K562 (cell line): ENCODE measurements at regions not wholly inside any gene's neighbourhood (a gene's known extent, or its start where the extent isn't known, plus 50 kb on each side); places are given as distances from the start of the nearest gene placed in this dataset.

Experiments
- ATAC-seq: fragments of 200-7000 bp; cut with Tn5 transposase; 3 replicates; pipeline ENCODE4 v1.9.1; 2020; ENCODE audit warnings: moderate library complexity
- BruUV-seq: library from RNA; stranded (reverse); fragments of 400-500 nt; replicated peaks from 2 replicates; lab custom pipeline; 2021; lab: Mats Ljungman, UMichigan
- CTCF ChIA-PET: fragments of 300-600 bp; formaldehyde crosslinking; extraction: SDS; loops from one replicate; lab custom pipeline; 2021; ENCODE audit warnings: low intra/inter-chr PET ratio; lab: Yijun Ruan, JAX
- POLR2A ChIA-PET: fragments of 300-600, 350-650 bp; sonication (Branson Sonifier 250); formaldehyde crosslinking; extraction: SDS; loops from one replicate; lab custom pipeline; 2021; ENCODE audit warnings: antibody characterized with exemption, inconsistent platforms; lab: Yijun Ruan, JAX
- DNase-seq, 4 experiments: peaks; one replicate each; pipeline versions ENCODE4 v3.0.0 to v3.0.0-alpha.2; 2011 to 2018; ENCODE audit warnings: low spot score in 3 of 4, mixed read lengths in 3 of 4; ENCODE audit errors: extremely low read depth in 1 of 4
- FAIRE-seq: peaks from 2 replicates; lab custom pipeline; 2011; peaks lifted over from hg19 to GRCh38; lab: Jason Lieb, UNC
- H2AFZ ChIP-seq: 2 replicates; pipeline ENCODE4 v1.6.0; 2011; ENCODE audit warnings: low read depth, low read length, control low read depth, inconsistent platforms
- H3K27ac ChIP-seq: fragments of 200-600 bp; 3 replicates; pipeline ENCODE4 v1.8.0; 2011; ENCODE audit warnings: low read depth, mild to moderate bottlenecking, control low read depth, inconsistent platforms, low read length, moderate library complexity, mixed read lengths; ENCODE audit errors: extremely low read depth
- H3K27me3 ChIP-seq, 2 experiments: fragments of 300-600 bp in 1 of 2; 2 replicates in 1 of 2; 3 replicates in 1 of 2; pipeline versions ENCODE4 v1.6.0 to v1.8.0; 2011; ENCODE audit warnings: inconsistent platforms in 2 of 2, low read length in 2 of 2, mild to moderate bottlenecking in 1 of 2, mixed read lengths in 1 of 2, moderate library complexity in 1 of 2; ENCODE audit not compliant: control insufficient read depth in 2 of 2, insufficient read depth in 2 of 2
- H3K36me3 ChIP-seq: fragments of 300-600 bp; 3 replicates; pipeline ENCODE4 v1.8.0; 2011; ENCODE audit warnings: mild to moderate bottlenecking, low read length, inconsistent platforms; ENCODE audit not compliant: control insufficient read depth, insufficient read depth
- H3K4me1 ChIP-seq, 2 experiments: fragments of 200-600 bp in 1 of 2; replicated peaks in 1 of 2; 2 replicates in 1 of 2; 3 replicates in 1 of 2; pipeline versions ENCODE4 v1.5.1 to v1.8.0; 2011; ENCODE audit warnings: inconsistent platforms in 2 of 2, low read length in 2 of 2, mild to moderate bottlenecking in 1 of 2, mixed read lengths in 1 of 2, moderate library complexity in 1 of 2; ENCODE audit not compliant: control insufficient read depth in 2 of 2, insufficient read depth in 2 of 2
- H3K4me2 ChIP-seq: 2 replicates; pipeline ENCODE4 v1.6.1; 2011; ENCODE audit warnings: low read length, control low read depth, inconsistent platforms, mixed read lengths; ENCODE audit not compliant: insufficient read depth
- H3K4me3 ChIP-seq: fragments of 200-600 bp; sonication (generic), shearing (Covaris generic); 2 replicates; pipeline ENCODE4 v1.5.1; 2016; ENCODE audit warnings: control low read depth, inconsistent platforms
- H3K79me2 ChIP-seq: fragments of 200-600 bp; 3 replicates; pipeline ENCODE4 v1.8.0; 2011; ENCODE audit warnings: low read length, inconsistent platforms; ENCODE audit not compliant: control insufficient read depth, insufficient read depth
- H3K9ac ChIP-seq, 2 experiments: 2 replicates each; pipeline versions ENCODE4 v1.6.0 to v1.6.1; 2011; ENCODE audit warnings: low read depth in 2 of 2, low read length in 2 of 2, control low read depth in 1 of 2, inconsistent platforms in 1 of 2, mild to moderate bottlenecking in 1 of 2, mixed read lengths in 1 of 2; ENCODE audit not compliant: insufficient read depth in 1 of 2
- H3K9me1 ChIP-seq: one replicate; pipeline ENCODE4 v1.6.0; 2011; ENCODE audit warnings: inconsistent platforms, mild to moderate bottlenecking, low read length, moderate library complexity; ENCODE audit not compliant: control insufficient read depth, insufficient read depth
- H3K9me3 ChIP-seq: replicated peaks from 2 replicates; pipeline ENCODE4 v1.5.1; 2011; ENCODE audit warnings: low read depth, low read length, inconsistent platforms; ENCODE audit not compliant: control insufficient read depth, insufficient read depth
- H4K20me1 ChIP-seq: replicated peaks from 2 replicates; pipeline ENCODE4 v1.6.1; 2011; ENCODE audit warnings: low read length, inconsistent platforms, mixed read lengths; ENCODE audit not compliant: control insufficient read depth, insufficient read depth
- CHD1 ChIP-seq: fragments of 200-600 bp; sonication (generic); IDR thresholded peaks from one replicate; pipeline ENCODE4 v1.6.1; 2012; ENCODE audit warnings: mild to moderate bottlenecking, moderate library complexity, low read length, inconsistent platforms
- DACH1 ChIP-seq: fragments of 450-650 bp; IDR thresholded peaks from 2 replicates; pipeline ENCODE4 v1.6.1; 2018; ENCODE audit not compliant: partially characterized antibody
- GATA2 ChIP-seq: sonication (generic); formaldehyde crosslinking; IDR thresholded peaks from 2 replicates; pipeline ENCODE4 v1.4.0; 2020; ENCODE audit warnings: mild to moderate bottlenecking, missing genetic modification reagents
- NR3C1 ChIP-seq: sonication (generic); formaldehyde crosslinking; IDR thresholded peaks from 2 replicates; pipeline ENCODE4 v1.8.1; 2022; ENCODE audit warnings: missing genetic modification reagents
- YY1 ChIP-seq, 3 experiments: IDR thresholded peaks; 2 replicates each; pipeline ENCODE4 v1.6.1; 2011; ENCODE audit warnings: low read length in 2 of 3, mild to moderate bottlenecking in 2 of 3, moderate library complexity in 2 of 3, borderline replicate concordance in 1 of 3, control low read depth in 1 of 3, low read depth in 1 of 3; ENCODE audit not compliant: insufficient read depth in 3 of 3, insufficient replicate concordance in 2 of 3, control insufficient read depth in 1 of 3, insufficient read length in 1 of 3; ENCODE audit errors: extremely low read depth in 1 of 3
- ZNF354B ChIP-seq: fragments of 250-450 bp; sonication (Bioruptor Pico); IDR thresholded peaks from 2 replicates; pipeline ENCODE4 v1.4.0; 2020
- ZNF830 ChIP-seq: fragments of 250-450 bp; sonication (Bioruptor Pico); IDR thresholded peaks from 2 replicates; pipeline ENCODE4 v1.5.0; 2021; ENCODE audit warnings: mild to moderate bottlenecking
- WGBS: fragments of 100-300 bp; shearing (Covaris generic); methylation state at CpG from one replicate; pipeline ENCODE4 v1.1.6; 2016; ENCODE audit warnings: low coverage, mixed read lengths; ENCODE audit not compliant: insufficient coverage; ENCODE audit errors: missing lambda C conversion rate; 5-methylcytosine and 5-hydroxymethylcytosine counted together
- in situ Hi-C: fragments of 300-500 bp; cut with MboI; formaldehyde crosslinking; loops from 4 replicates; pipeline ENCODE4 v1.15.0; 2018; ENCODE audit warnings: inconsistent platforms, mixed read lengths
- intact Hi-C: fragments of 100-400 bp; cut with micrococcal nuclease; formaldehyde crosslinking; loops from 2 replicates; pipeline ENCODE4 v1.14.2; 2022
- TF ChIP-seq, protein P1 (sequence below): fragments of 250-450 bp; sonication (Bioruptor Pico); IDR thresholded peaks from 2 replicates; pipeline ENCODE4 v1.4.0; 2020; ENCODE audit warnings: mild to moderate bottlenecking

DNA sequence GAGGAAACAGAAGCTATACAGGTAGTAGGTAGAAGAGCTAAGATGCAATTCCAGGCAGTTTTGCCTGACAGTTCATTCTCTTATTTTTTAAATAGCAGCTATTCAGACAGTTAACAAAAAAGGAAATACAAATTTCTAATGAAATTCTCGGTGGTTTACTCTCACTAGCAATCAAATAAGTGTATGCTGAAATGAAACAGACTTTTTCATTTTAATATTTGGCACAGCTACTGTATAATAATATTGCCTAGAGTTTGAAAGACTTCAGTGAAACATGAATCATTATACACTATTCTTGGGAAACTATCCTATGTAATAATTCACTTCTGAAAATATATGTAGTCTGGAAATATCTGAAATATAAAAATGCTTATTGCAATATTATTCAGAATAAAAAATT lies 463.2 kb upstream of the AGTR1 start (continued):
- TF ChIP-seq, protein P1, sequence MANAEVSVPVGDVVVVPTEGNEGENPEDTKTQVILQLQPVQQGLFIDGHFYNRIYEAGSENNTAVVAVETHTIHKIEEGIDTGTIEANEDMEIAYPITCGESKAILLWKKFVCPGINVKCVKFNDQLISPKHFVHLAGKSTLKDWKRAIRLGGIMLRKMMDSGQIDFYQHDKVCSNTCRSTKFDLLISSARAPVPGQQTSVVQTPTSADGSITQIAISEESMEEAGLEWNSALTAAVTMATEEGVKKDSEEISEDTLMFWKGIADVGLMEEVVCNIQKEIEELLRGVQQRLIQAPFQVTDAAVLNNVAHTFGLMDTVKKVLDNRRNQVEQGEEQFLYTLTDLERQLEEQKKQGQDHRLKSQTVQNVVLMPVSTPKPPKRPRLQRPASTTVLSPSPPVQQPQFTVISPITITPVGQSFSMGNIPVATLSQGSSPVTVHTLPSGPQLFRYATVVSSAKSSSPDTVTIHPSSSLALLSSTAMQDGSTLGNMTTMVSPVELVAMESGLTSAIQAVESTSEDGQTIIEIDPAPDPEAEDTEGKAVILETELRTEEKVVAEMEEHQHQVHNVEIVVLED (CRISPR knock-in tag), result no peak
- TF ChIP-seq NR3C1 (CRISPR knock-in tag), result no peak
- TF ChIP-seq, all 486 proteins: peak for 0

DNA sequence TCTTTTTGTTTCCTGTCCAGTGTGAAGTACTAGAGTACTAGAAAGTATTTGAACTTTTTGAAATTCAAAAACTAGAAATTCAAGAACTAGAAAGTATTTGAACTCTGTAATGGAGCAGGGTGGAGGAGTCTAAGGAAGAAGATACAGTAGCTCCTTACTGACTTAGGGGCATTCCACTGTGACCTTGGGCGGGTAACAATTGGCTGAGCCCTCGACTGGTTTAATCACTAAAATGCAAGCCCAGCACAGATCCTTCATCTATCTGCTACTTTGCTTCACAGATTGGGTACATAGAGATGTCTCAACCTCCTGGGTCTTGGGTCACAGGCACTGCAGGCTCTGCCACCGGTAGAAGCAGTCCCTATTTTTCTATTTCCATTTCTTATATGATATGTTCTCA lies 462.1 kb upstream of the AGTR1 start:
- no peaks in the 10 kb centered on the region for H3K36me3 ChIP-seq
- 0% methylated on average over 3 of the region's 3 CpGs for WGBS
- FAIRE-seq, result no peak
- no peaks in the 10 kb centered on the region for H3K4me1 ChIP-seq
- H3K4me3 ChIP-seq, result no peak overlapping the region
- H3K79me2 ChIP-seq, result no peaks in the 10 kb centered on the region
- BruUV-seq, result no TSS peak
- no peak overlapping the region for H3K4me2 ChIP-seq
- H3K9me1 ChIP-seq, result no peaks in the 10 kb centered on the region
- H3K9me3 ChIP-seq, result no peaks in the 10 kb centered on the region
- ATAC-seq, result no peak
- intact Hi-C loops (no loop called here), in situ Hi-C loops (no loop called here)
- no peak overlapping the region for H2AFZ ChIP-seq
- POLR2A ChIA-PET, result no interaction called here
- H3K27ac ChIP-seq, result no peak overlapping the region
- TF ChIP-seq DACH1 (no peak), CHD1 (no peak), GATA2 (no peak), ZNF354B (CRISPR knock-in tag) (no peak), YY1 (IDR thresholded peaks at IDR 0.05; ENCODE audit: borderline replicate concordance in 1 of 3, control insufficient read depth in 1 of 3, extremely low read depth in 1 of 3, insufficient read depth in 3 of 3, insufficient read length in 1 of 3, insufficient replicate concordance in 2 of 3, low read depth in 1 of 3, low read length in 2 of 3) (no peak), ZNF830 (CRISPR knock-in tag) (no peak)
- no peaks in the 10 kb centered on the region for H3K27me3 ChIP-seq
- no peak for DNase-seq
- CTCF ChIA-PET, result no interaction called here
- H3K9ac ChIP-seq, result no peak overlapping the region
- H4K20me1 ChIP-seq, result no peaks in the 10 kb centered on the region
